DND-41 (cell line): ENCODE measurements at regions not wholly inside any gene's neighbourhood (a gene's known extent, or its start where the extent isn't known, plus 50 kb on each side); places are given as distances from the start of the nearest gene placed in this dataset.

ENCODE experiments used
- ATAC-seq: fragments of 200-7000 bp; cut with Tn5 transposase; 3 replicates; pipeline ENCODE4 v1.9.1; 2021; ENCODE audit warnings: low read depth; ENCODE audit not compliant: insufficient read depth
- DNase-seq: peaks from one replicate; pipeline ENCODE4 v3.0.0-alpha.2; 2020
- H2AFZ ChIP-seq: 2 replicates; pipeline ENCODE4 v1.6.0; 2012; ENCODE audit warnings: low read depth, low read length
- H3K27ac ChIP-seq: 2 replicates; pipeline ENCODE4 v1.5.1; 2012; ENCODE audit warnings: low read length, inconsistent platforms
- H3K27me3 ChIP-seq: fragments of 200-600 bp; sonication (generic); 2 replicates; pipeline ENCODE4 v1.6.0; 2012; ENCODE audit warnings: low read length, mild to moderate bottlenecking, inconsistent platforms; ENCODE audit not compliant: insufficient read depth, poor library complexity
- H3K36me3 ChIP-seq: 2 replicates; pipeline ENCODE4 v1.5.1; 2012; ENCODE audit warnings: low read length, inconsistent platforms; ENCODE audit not compliant: insufficient read depth
- H3K4me1 ChIP-seq: 2 replicates; pipeline ENCODE4 v1.5.1; 2012; ENCODE audit warnings: mild to moderate bottlenecking, low read length; ENCODE audit not compliant: insufficient read depth
- H3K4me2 ChIP-seq: 2 replicates; pipeline ENCODE4 v1.6.0; 2012; ENCODE audit warnings: mild to moderate bottlenecking, moderate library complexity, low read length, inconsistent platforms; ENCODE audit not compliant: insufficient read depth
- H3K4me3 ChIP-seq, 2 experiments: fragments of 200-600 bp in 1 of 2; shearing (Covaris generic) in 1 of 2; 2 replicates each; pipeline ENCODE4 v1.5.1; 2012 to 2016; ENCODE audit warnings: inconsistent platforms in 2 of 2, low read length in 2 of 2, mild to moderate bottlenecking in 2 of 2, low read depth in 1 of 2, moderate library complexity in 1 of 2
- H3K79me2 ChIP-seq: 2 replicates; pipeline ENCODE4 v1.6.0; 2012; ENCODE audit warnings: low read length, inconsistent platforms; ENCODE audit not compliant: insufficient read depth
- H3K9ac ChIP-seq: 2 replicates; pipeline ENCODE4 v1.6.0; 2012; ENCODE audit warnings: low read depth, mild to moderate bottlenecking, inconsistent platforms, low read length, moderate library complexity
- H3K9me3 ChIP-seq: 2 replicates; pipeline ENCODE4 v1.5.1; 2012; ENCODE audit warnings: low read length, moderate library complexity, mild to moderate bottlenecking, inconsistent platforms; ENCODE audit not compliant: insufficient read depth, severe bottlenecking
- H4K20me1 ChIP-seq: 2 replicates; pipeline ENCODE4 v1.6.0; 2012; ENCODE audit warnings: low read length; ENCODE audit not compliant: insufficient read depth
- CTCF ChIP-seq: IDR thresholded peaks from 2 replicates; pipeline ENCODE4 v1.5.1; 2012; ENCODE audit warnings: borderline replicate concordance, low read length, moderate library complexity, mild to moderate bottlenecking; ENCODE audit not compliant: poor library complexity, severe bottlenecking; ENCODE audit errors: extremely low read depth
- EZH2 ChIP-seq: IDR thresholded peaks from 3 replicates; pipeline ENCODE4 v1.6.1; 2012; ENCODE audit warnings: borderline replicate concordance, low read depth, mild to moderate bottlenecking, moderate library complexity, low read length, inconsistent platforms; ENCODE audit not compliant: severe bottlenecking

DNA sequence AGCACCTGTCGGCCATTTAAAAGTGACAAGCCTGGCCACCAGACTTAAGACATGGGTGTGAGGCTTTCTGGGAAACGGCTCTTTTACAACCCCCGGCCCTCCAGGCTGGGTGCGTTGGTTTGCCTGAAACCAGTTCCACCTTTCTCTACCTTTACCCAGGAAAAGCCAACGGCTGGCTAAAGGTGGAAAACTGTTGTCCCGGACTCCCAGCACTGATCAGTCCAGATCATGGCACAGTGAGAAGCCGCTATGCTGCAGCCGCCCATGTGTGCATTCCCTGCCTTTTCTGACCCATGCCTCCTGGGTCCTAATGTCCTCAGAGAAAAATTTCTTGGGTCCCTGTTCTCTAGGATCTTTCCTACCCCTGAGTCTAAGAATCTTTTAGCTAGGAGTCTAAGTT is 655.7 kb upstream of the HS3ST5 start:
- no peaks in the 10 kb centered on the region for H3K36me3 ChIP-seq
- H2AFZ ChIP-seq = no peak overlapping the region
- no peaks in the 10 kb centered on the region for H3K9me3 ChIP-seq
- no peaks in the 10 kb centered on the region for H3K79me2 ChIP-seq
- no peaks in the 10 kb centered on the region for H3K4me1 ChIP-seq
- ATAC-seq (no peak), DNase-seq (no peak)
- no peak overlapping the region for H3K27ac ChIP-seq
- no peak overlapping the region for H3K9ac ChIP-seq
- H3K27me3 ChIP-seq = no peaks in the 10 kb centered on the region
- H4K20me1 ChIP-seq = no peaks in the 10 kb centered on the region
- no peak overlapping the region for H3K4me2 ChIP-seq
- no peak overlapping the region for H3K4me3 ChIP-seq
- no peak for TF ChIP-seq EZH2
- TF ChIP-seq CTCF = no peak

GRCh38 chr6:114997813-114998292 is 655.0 kb upstream of the HS3ST5 start:
- Histone ChIP-seq H3K9ac (no peak overlapping the region), H3K27me3 (no peaks in the 10 kb centered on the region), H3K36me3 (no peaks in the 10 kb centered on the region), H4K20me1 (no peaks in the 10 kb centered on the region), H3K4me2 (no peak overlapping the region), H3K27ac (no peak overlapping the region), H3K4me1 (no peaks in the 10 kb centered on the region), H3K9me3 (no peaks in the 10 kb centered on the region), H2AFZ (no peak overlapping the region), H3K4me3 (no peak overlapping the region), H3K79me2 (no peaks in the 10 kb centered on the region)
- DNase-seq = no peak
- ATAC-seq = peak; percentile 55; the same call in 2 of the 3 replicates
- no peak for TF ChIP-seq EZH2
- no peak for TF ChIP-seq CTCF

GRCh38 chr6:114995526-114995925 is 652.7 kb upstream of the HS3ST5 start:
- no peak for TF ChIP-seq CTCF
- no peak for TF ChIP-seq EZH2

DNA sequence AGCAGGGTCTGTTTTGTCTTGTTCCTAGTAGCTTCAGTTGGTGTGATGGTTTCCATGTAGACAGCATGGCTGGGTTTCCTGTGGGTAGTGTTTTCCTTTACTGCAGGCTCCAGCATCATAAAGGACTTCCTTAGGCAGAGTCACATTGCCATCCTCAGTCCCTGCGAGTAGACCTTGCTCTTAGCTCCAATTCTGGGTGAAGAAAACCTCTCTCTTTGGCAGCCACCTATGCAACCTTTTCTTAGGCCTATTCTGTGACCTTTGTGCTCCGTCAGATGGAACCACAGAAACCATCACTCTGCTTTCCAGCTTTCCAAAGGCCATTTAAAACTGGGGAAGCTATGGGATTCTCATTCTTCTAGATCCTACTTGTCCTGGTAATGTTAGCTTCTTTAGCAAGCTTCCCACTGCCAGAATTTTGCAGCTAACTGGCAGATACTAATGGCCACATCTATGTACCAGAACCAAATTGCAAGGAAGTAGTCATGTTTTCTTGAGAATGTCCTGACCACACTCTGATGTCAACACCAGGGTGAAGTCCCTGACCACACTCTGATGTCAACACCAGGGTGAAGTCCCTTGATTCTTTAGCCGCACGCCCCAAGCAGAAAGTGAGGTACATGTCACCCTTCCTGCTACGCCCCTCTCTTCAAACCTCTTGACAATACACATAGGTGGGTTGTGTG is 646.6 kb upstream of the HS3ST5 start:
- TF ChIP-seq EZH2 (no peak), CTCF (no peak)
- no peak overlapping the region for H3K9ac ChIP-seq
- no peak for ATAC-seq
- no peak overlapping the region for H2AFZ ChIP-seq
- H3K4me2 ChIP-seq = no peak overlapping the region
- no peak overlapping the region for H3K27ac ChIP-seq
- no peaks in the 10 kb centered on the region for H3K36me3 ChIP-seq
- no peaks in the 10 kb centered on the region for H3K4me1 ChIP-seq
- H3K27me3 ChIP-seq = no peaks in the 10 kb centered on the region
- DNase-seq = no peak
- H3K9me3 ChIP-seq = no peaks in the 10 kb centered on the region
- H4K20me1 ChIP-seq = no peaks in the 10 kb centered on the region
- no peak overlapping the region for H3K4me3 ChIP-seq
- no peaks in the 10 kb centered on the region for H3K79me2 ChIP-seq

More at GRCh38 chr6:114995526-114995925, 652.7 kb upstream of the HS3ST5 start:
- H3K36me3 ChIP-seq = no peaks in the 10 kb centered on the region
- ATAC-seq (no peak), DNase-seq (no peak)
- H3K4me3 ChIP-seq = no peak overlapping the region
- H3K4me2 ChIP-seq = no peak overlapping the region
- H2AFZ ChIP-seq = no peak overlapping the region
- no peaks in the 10 kb centered on the region for H3K4me1 ChIP-seq
- H3K79me2 ChIP-seq = no peaks in the 10 kb centered on the region
- no peak overlapping the region for H3K27ac ChIP-seq
- H3K9ac ChIP-seq = no peak overlapping the region
- no peaks in the 10 kb centered on the region for H3K27me3 ChIP-seq
- H4K20me1 ChIP-seq = no peaks in the 10 kb centered on the region
- no peaks in the 10 kb centered on the region for H3K9me3 ChIP-seq
